Activated B cell treated with CpG ODN at 0.5 μM for 24 hours (primary cell): ENCODE measurements at regions not wholly inside any gene's neighbourhood (a gene's known extent, or its start where the extent isn't known, plus 50 kb on each side); places are given as distances from the start of the nearest gene placed in this dataset.

Experiments used
- ATAC-seq: fragments of 200-7000 bp; cut with Tn5 transposase; one replicate; pipeline ENCODE4 v1.10.0; 2021; ENCODE audit warnings: low read depth, mild to moderate bottlenecking, moderate library complexity
- CTCF ChIA-PET: fragments of 350-600 bp; sonication (Branson Sonifier 250); formaldehyde crosslinking; loops from one replicate; lab custom pipeline; 2021; ENCODE audit warnings: antibody characterized with exemption; lab: Charles Lee
- POLR2A ChIA-PET: fragments of 350-600 bp; sonication (Branson Sonifier 250); formaldehyde crosslinking; loops from one replicate; lab custom pipeline; 2021; ENCODE audit warnings: antibody characterized with exemption; lab: Charles Lee
- DNase-seq: peaks from one replicate; pipeline ENCODE4 v3.0.0; 2022
- H3K27ac Mint-ChIP-seq: one replicate; pipeline ENCODE4 v1.8.0; 2020; ENCODE audit warnings: mixed read lengths
- H3K27me3 Mint-ChIP-seq: one replicate; pipeline ENCODE4 v1.8.0; 2021; ENCODE audit warnings: mixed read lengths
- H3K36me3 Mint-ChIP-seq: one replicate; pipeline ENCODE4 v1.8.0; 2021; ENCODE audit warnings: low read depth, mixed read lengths
- H3K4me1 Mint-ChIP-seq: one replicate; pipeline ENCODE4 v1.8.0; 2021; ENCODE audit warnings: mixed read lengths
- H3K4me3 Mint-ChIP-seq: one replicate; pipeline ENCODE4 v1.8.0; 2020; ENCODE audit warnings: mild to moderate bottlenecking, mixed read lengths
- H3K9me3 Mint-ChIP-seq: one replicate; pipeline ENCODE4 v1.8.0; 2020; ENCODE audit warnings: mixed read lengths
- intact Hi-C: fragments of 100-400 bp; cut with micrococcal nuclease; formaldehyde crosslinking; loops from one replicate; pipeline ENCODE4 v1.15.1; 2024
- TF ChIP-seq, protein P1 (sequence below): fragments of 200-600 bp; IDR thresholded peaks from one replicate; pipeline ENCODE4 v1.8.0; 2022; ENCODE audit warnings: antibody characterized with exemption, mild to moderate bottlenecking

DNA sequence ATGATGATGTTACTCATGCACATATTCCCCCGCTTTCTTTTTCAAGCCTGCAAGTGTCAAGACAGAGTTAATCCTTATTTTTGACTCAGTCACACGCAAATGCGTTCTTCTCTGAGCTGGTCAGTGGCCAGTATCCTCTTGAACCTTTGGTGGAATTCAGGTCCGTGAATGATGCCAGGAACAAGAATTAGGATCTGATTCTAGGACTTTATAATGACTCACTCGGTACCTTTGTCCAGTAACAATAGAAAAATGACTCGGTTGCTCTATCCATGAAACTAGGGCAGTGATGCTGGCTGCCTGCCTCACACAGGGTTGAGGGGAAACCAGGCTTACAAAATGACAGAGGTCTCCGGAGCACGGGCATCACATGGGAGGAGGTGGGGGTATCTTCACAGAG is 185.8 kb upstream of the NUDT4 start:
- no peak for DNase-seq
- CTCF ChIA-PET, result no interaction called here
- no peak for ATAC-seq
- Mint-ChIP-seq H3K27me3 (no peaks in the 10 kb centered on the region), H3K4me1 (no peaks in the 10 kb centered on the region), H3K9me3 (peaks cover 5% of the 10 kb centered on the region), H3K27ac (no peak overlapping the region), H3K36me3 (no peaks in the 10 kb centered on the region), H3K4me3 (no peak overlapping the region)
- intact Hi-C loops, result no loop called here
- TF ChIP-seq, protein P1, sequence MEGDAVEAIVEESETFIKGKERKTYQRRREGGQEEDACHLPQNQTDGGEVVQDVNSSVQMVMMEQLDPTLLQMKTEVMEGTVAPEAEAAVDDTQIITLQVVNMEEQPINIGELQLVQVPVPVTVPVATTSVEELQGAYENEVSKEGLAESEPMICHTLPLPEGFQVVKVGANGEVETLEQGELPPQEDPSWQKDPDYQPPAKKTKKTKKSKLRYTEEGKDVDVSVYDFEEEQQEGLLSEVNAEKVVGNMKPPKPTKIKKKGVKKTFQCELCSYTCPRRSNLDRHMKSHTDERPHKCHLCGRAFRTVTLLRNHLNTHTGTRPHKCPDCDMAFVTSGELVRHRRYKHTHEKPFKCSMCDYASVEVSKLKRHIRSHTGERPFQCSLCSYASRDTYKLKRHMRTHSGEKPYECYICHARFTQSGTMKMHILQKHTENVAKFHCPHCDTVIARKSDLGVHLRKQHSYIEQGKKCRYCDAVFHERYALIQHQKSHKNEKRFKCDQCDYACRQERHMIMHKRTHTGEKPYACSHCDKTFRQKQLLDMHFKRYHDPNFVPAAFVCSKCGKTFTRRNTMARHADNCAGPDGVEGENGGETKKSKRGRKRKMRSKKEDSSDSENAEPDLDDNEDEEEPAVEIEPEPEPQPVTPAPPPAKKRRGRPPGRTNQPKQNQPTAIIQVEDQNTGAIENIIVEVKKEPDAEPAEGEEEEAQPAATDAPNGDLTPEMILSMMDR, result no peak
- POLR2A ChIA-PET, result no interaction called here

DNA sequence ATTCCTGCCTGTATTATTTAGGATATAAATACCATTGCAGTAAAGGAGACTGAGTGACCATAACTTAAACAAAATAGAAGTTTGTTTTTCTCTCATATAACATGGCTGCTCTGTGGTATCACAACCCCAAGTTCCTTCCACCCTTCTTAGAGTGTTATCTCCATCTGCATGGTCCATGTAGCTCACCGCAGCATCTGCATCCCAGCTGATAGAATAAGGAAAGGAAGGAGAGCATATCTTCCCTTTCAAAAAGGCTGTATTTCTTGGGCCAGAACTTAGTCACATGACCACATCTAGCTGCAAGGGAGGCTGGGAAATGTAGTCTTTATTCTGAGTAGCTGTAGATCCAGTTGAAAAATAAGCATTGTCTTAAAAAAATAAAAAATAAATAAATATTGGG is 184.8 kb upstream of the NUDT4 start:
- no peaks in the 10 kb centered on the region for H3K27me3 Mint-ChIP-seq
- H3K27ac Mint-ChIP-seq, result no peak overlapping the region
- H3K4me3 Mint-ChIP-seq, result no peak overlapping the region
- intact Hi-C loops, result no loop called here
- CTCF ChIA-PET, result no interaction called here
- POLR2A ChIA-PET, result interaction anchor here (0.5 kb wide), 1 partner anchor 9 kb away, joined by 6 read pairs; no protein-coding TSS in a partner anchor
- H3K9me3 Mint-ChIP-seq, result peaks cover 5% of the 10 kb centered on the region
- no peaks in the 10 kb centered on the region for H3K36me3 Mint-ChIP-seq
- DNase-seq (no peak), ATAC-seq (no peak)
- TF ChIP-seq, protein P1, result no peak
- no peaks in the 10 kb centered on the region for H3K4me1 Mint-ChIP-seq

DNA sequence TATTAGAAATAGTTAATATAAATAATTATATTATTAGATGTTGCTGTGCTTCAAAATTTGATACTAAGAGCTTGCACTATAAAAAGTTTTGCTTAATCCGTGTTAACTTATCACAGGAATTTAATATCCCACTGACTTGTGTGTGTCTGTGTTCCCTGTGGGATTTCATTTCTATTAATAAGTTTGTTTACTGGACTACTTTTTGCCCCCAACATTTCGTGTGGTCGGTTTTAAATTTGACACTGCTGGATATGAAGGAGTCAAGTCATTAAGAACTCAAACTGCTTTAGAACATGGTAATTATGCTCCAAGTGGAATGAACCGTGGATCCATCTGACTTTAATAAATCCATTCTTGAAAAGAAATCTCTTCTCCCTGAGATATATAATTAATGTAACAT is 182.2 kb upstream of the NUDT4 start:
- H3K27me3 Mint-ChIP-seq, result no peaks in the 10 kb centered on the region
- ATAC-seq (no peak), DNase-seq (no peak)
- no peak overlapping the region for H3K4me3 Mint-ChIP-seq
- no peaks in the 10 kb centered on the region for H3K4me1 Mint-ChIP-seq
- TF ChIP-seq, protein P1, result no peak
- peaks cover 5% of the 10 kb centered on the region for H3K9me3 Mint-ChIP-seq
- intact Hi-C loops, result no loop called here
- no peaks in the 10 kb centered on the region for H3K36me3 Mint-ChIP-seq
- ChIA-PET POLR2A (no interaction called here), CTCF (interaction anchor here (0.5 kb wide), 1 partner anchor 307 kb away, joined by 4 read pairs; no protein-coding TSS in a partner anchor)
- H3K27ac Mint-ChIP-seq, result no peak overlapping the region

DNA sequence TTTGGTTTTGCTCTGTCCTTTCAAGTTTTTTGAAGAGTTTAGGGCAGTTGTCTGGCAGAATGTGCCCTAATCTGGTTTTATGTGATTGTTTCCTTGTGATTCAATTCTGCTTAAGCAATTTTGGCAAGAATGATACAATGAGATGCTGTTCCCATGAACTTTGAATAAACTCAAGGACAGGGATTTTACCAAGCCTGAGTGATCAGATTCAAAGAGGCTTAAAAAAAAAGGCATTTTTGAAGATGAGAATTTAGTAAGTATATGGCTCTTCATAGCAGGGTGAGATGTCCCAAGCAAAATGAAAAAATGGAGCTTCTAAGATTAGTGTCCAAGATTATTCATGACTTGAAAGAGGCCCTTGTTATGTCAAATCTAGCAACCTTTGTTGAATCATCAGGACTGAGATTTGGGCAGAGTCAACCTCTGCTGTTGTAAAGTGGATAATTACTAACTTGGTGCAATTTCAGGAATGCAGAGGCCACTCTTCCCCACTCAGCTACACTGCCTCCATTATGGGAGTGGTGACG is 180.6 kb upstream of the NUDT4 start:
- Mint-ChIP-seq H3K36me3 (no peaks in the 10 kb centered on the region), H3K9me3 (peaks cover 5% of the 10 kb centered on the region), H3K4me3 (no peak overlapping the region), H3K27me3 (no peaks in the 10 kb centered on the region), H3K27ac (no peak overlapping the region), H3K4me1 (no peaks in the 10 kb centered on the region)
- CTCF ChIA-PET, result no interaction called here
- intact Hi-C loops, result no loop called here
- DNase-seq (no peak), ATAC-seq (no peak)
- POLR2A ChIA-PET, result no interaction called here
- TF ChIP-seq, protein P1, result no peak

DNA sequence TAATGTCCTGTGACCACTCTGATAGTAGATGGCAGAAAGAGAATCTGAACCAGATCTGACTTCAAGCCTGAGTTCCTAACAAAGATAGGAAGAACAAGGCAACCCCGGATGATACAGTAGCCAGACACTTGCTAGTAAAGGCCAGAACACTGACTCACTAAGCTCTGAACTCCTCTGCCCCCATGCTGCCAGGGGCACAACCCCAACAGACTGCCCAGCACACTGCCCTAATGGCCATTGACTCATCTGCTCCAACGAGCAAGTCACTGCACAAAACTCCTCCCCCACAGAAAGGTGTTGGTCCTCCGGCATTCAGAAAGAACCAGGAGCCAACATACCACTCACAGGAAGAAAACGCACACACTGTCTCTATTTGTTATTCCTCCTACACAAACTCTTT is 179.6 kb upstream of the NUDT4 start:
- peaks cover 7% of the 10 kb centered on the region for H3K9me3 Mint-ChIP-seq
- TF ChIP-seq, protein P1, result no peak
- no peak for DNase-seq
- POLR2A ChIA-PET, result no interaction called here
- intact Hi-C loops, result no loop called here
- H3K27me3 Mint-ChIP-seq, result no peaks in the 10 kb centered on the region
- CTCF ChIA-PET, result no interaction called here
- no peak overlapping the region for H3K4me3 Mint-ChIP-seq
- peaks cover 2% of the 10 kb centered on the region for H3K4me1 Mint-ChIP-seq
- H3K36me3 Mint-ChIP-seq, result no peaks in the 10 kb centered on the region
- no peak overlapping the region for H3K27ac Mint-ChIP-seq
- no peak for ATAC-seq
